OCI-LY7 (cell line): ENCODE measurements at regions not wholly inside any gene's neighbourhood (a gene's known extent, or its start where the extent isn't known, plus 50 kb on each side); places are given as distances from the start of the nearest gene placed in this dataset.

ENCODE experiments used
- EZH2phosphoT487 ChIP-seq: fragments of 200-600 bp; sonication (generic); IDR thresholded peaks from 2 replicates; pipeline ENCODE4 v1.6.1; 2018; ENCODE audit warnings: low read depth, borderline replicate concordance, mild to moderate bottlenecking, mixed run types, antibody characterized with exemption, low read length, moderate library complexity, mixed read lengths
- TF ChIP-seq, protein P1 (sequence below): fragments of 200-600 bp; sonication (generic); conservative IDR thresholded peaks from 2 replicates; pipeline ENCODE4 v1.5.1; 2014; ENCODE audit warnings: mild to moderate bottlenecking, antibody characterized with exemption, low read length, moderate library complexity, mixed read lengths

DNA sequence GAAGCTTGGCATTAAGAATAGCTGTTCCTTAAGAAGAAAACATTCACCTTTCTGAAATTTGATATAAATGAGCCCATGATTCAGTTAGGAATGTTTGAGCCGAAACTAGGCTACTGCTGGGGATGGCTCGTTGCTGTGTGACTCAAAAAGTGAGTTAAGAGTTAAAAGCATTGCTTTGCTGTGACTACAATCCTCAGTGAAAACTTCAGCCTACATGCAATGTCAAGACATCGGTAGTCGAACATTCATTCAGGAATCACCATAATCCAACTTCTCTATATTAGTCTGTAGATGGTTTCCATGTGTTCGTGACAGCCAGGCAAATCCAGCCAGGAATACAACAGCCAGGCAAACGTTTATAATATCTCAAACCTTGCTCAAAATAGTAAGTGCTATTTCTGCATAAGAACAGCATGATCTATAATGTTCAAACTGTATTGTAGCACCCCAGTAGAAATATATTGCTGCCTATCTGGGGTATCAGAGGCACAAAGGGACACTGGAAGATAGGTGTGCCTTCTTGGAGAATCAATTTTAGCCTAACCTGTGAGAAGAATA, 1225.1 kb downstream of the CDH8 start:
- TF ChIP-seq, protein P1, sequence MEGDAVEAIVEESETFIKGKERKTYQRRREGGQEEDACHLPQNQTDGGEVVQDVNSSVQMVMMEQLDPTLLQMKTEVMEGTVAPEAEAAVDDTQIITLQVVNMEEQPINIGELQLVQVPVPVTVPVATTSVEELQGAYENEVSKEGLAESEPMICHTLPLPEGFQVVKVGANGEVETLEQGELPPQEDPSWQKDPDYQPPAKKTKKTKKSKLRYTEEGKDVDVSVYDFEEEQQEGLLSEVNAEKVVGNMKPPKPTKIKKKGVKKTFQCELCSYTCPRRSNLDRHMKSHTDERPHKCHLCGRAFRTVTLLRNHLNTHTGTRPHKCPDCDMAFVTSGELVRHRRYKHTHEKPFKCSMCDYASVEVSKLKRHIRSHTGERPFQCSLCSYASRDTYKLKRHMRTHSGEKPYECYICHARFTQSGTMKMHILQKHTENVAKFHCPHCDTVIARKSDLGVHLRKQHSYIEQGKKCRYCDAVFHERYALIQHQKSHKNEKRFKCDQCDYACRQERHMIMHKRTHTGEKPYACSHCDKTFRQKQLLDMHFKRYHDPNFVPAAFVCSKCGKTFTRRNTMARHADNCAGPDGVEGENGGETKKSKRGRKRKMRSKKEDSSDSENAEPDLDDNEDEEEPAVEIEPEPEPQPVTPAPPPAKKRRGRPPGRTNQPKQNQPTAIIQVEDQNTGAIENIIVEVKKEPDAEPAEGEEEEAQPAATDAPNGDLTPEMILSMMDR, result no peak
- TF ChIP-seq EZH2phosphoT487, result no peak
